GM12878 (cell line): ENCODE measurements at regions not wholly inside any gene's neighbourhood (a gene's known extent, or its start where the extent isn't known, plus 50 kb on each side); places are given as distances from the start of the nearest gene placed in this dataset.

Source experiments
- ATAC-seq: fragments of 200-7000 bp; cut with Tn5 transposase; 3 replicates; pipeline ENCODE4 v1.9.1; 2020; ENCODE audit warnings: mild to moderate bottlenecking, moderate library complexity
- BruUV-seq: library from RNA; stranded (reverse); fragments of 400-500 nt; replicated peaks from 2 replicates; lab custom pipeline; 2021; lab: Mats Ljungman, UMichigan
- CTCF ChIA-PET: fragments of 300-600 bp; sonication (Branson Sonifier 250); formaldehyde crosslinking; extraction: SDS; loops from one replicate; lab custom pipeline; 2021; ENCODE audit warnings: inconsistent platforms; lab: Yijun Ruan, JAX
- POLR2A ChIA-PET: fragments of 350-600 bp; formaldehyde crosslinking; extraction: SDS; loops from one replicate; lab custom pipeline; 2021; ENCODE audit warnings: inconsistent platforms; lab: Charles Lee
- RAD21 ChIA-PET: fragments of 300-600 bp; sonication (Branson Sonifier 250); formaldehyde crosslinking; loops from one replicate; lab custom pipeline; 2023; ENCODE audit warnings: antibody characterized with exemption; ENCODE audit not compliant: unreplicated experiment; lab: Charles Lee
- SMC1A ChIA-PET: fragments of 300-600 bp; sonication (Branson Sonifier 250); formaldehyde crosslinking; loops from one replicate; lab custom pipeline; 2023; ENCODE audit not compliant: unreplicated experiment, uncharacterized antibody; lab: Charles Lee
- DNase-seq: peaks from one replicate; pipeline ENCODE4 v3.0.0-alpha.2; 2011; ENCODE audit warnings: low read depth, low spot score
- FAIRE-seq: peaks from 3 replicates; lab custom pipeline; 2011; peaks lifted over from hg19 to GRCh38; lab: Jason Lieb, UNC
- H2AFZ ChIP-seq: 2 replicates; pipeline ENCODE4 v1.6.0; 2011; ENCODE audit warnings: low read depth, low read length, control low read depth; ENCODE audit not compliant: control insufficient read depth
- H3K27ac ChIP-seq: 2 replicates; pipeline ENCODE4 v1.5.1; 2011; ENCODE audit warnings: control low read depth; ENCODE audit not compliant: control insufficient read depth, insufficient read depth
- H3K27me3 ChIP-seq, 2 experiments: replicated peaks in 1 of 2; 2 replicates each; pipeline versions ENCODE4 v1.6.0 to v1.6.1; 2011; ENCODE audit warnings: low read length in 1 of 2; ENCODE audit not compliant: control insufficient read depth in 2 of 2, insufficient read depth in 2 of 2
- H3K36me3 ChIP-seq, 2 experiments: 2 replicates each; pipeline ENCODE4 v1.5.1; 2011; ENCODE audit warnings: low read length in 1 of 2; ENCODE audit not compliant: control insufficient read depth in 2 of 2, insufficient read depth in 2 of 2
- H3K4me1 ChIP-seq: 2 replicates; pipeline ENCODE4 v1.6.1; 2011; ENCODE audit warnings: mild to moderate bottlenecking, low read length, moderate library complexity, mixed read lengths; ENCODE audit not compliant: control insufficient read depth, insufficient read depth
- H3K4me2 ChIP-seq: 2 replicates; pipeline ENCODE4 v1.6.0; 2011; ENCODE audit warnings: control low read depth; ENCODE audit not compliant: control insufficient read depth, insufficient read depth
- H3K4me3 ChIP-seq: fragments of 200-600 bp; sonication (generic); 2 replicates; pipeline ENCODE4 v1.5.1; 2016
- H3K79me2 ChIP-seq: 2 replicates; pipeline ENCODE4 v1.6.0; 2011; ENCODE audit warnings: low read length; ENCODE audit not compliant: control insufficient read depth, insufficient read depth
- H3K9ac ChIP-seq: 2 replicates; pipeline ENCODE4 v1.8.0; 2011; ENCODE audit warnings: low read length, control low read depth, mixed read lengths; ENCODE audit not compliant: control insufficient read depth, insufficient read depth
- H3K9me3 ChIP-seq: replicated peaks from 3 replicates; pipeline ENCODE4 v1.5.1; 2011; ENCODE audit warnings: mild to moderate bottlenecking, low read length; ENCODE audit not compliant: control insufficient read depth, insufficient read depth
- H4K20me1 ChIP-seq: 2 replicates; pipeline ENCODE4 v1.6.0; 2011; ENCODE audit not compliant: control insufficient read depth, insufficient read depth
- BCL3 ChIP-seq: IDR thresholded peaks from 2 replicates; pipeline ENCODE4 v1.6.1; 2011; ENCODE audit warnings: borderline replicate concordance, low read depth, mild to moderate bottlenecking, moderate library complexity, low read length; ENCODE audit not compliant: insufficient read depth, poor library complexity, severe bottlenecking
- CHD1 ChIP-seq: IDR thresholded peaks from 2 replicates; pipeline ENCODE4 v1.6.1; 2012; ENCODE audit warnings: low read depth, low read length, improper control_type of control experiment
- FOXK2 ChIP-seq: fragments of 450-650 bp; IDR thresholded peaks from 2 replicates; pipeline ENCODE4 v1.6.1; 2017; ENCODE audit warnings: mild to moderate bottlenecking, moderate library complexity
- HSF1 ChIP-seq: fragments of 150-350 bp; IDR thresholded peaks from 2 replicates; pipeline ENCODE4 v1.6.1; 2014; ENCODE audit warnings: mild to moderate bottlenecking, low read depth, low read length
- JUNB ChIP-seq: IDR thresholded peaks from 2 replicates; pipeline ENCODE4 v1.6.1; 2016; ENCODE audit warnings: antibody characterized with exemption, mild to moderate bottlenecking
- NR2F1 ChIP-seq: fragments of 450-650 bp; conservative IDR thresholded peaks from 2 replicates; pipeline ENCODE4 v1.6.1; 2017; ENCODE audit warnings: mild to moderate bottlenecking
- PML ChIP-seq: IDR thresholded peaks from 2 replicates; pipeline ENCODE4 v1.6.1; 2012; ENCODE audit warnings: low read length, inconsistent platforms
- RBBP5 ChIP-seq: fragments of 200-600 bp; sonication (generic); conservative IDR thresholded peaks from 2 replicates; pipeline ENCODE4 v1.6.1; 2016
- RUNX3 ChIP-seq: IDR thresholded peaks from 2 replicates; pipeline ENCODE4 v1.6.1; 2012; ENCODE audit warnings: low read length, inconsistent platforms
- SIN3A ChIP-seq: IDR thresholded peaks from 2 replicates; pipeline ENCODE4 v1.6.1; 2012; ENCODE audit warnings: low read depth, low read length, improper control_type of control experiment
- SP1 ChIP-seq: IDR thresholded peaks from one replicate; pipeline ENCODE4 v1.6.1; 2011; ENCODE audit warnings: low read depth, low read length
- ZNF622 ChIP-seq: fragments of 450-650 bp; IDR thresholded peaks from 2 replicates; pipeline ENCODE4 v1.6.1; 2017; ENCODE audit warnings: mild to moderate bottlenecking, inconsistent platforms
- WGBS: methylation state at CpG from one replicate; pipeline ENCODE4 v1.1.6; 2016; ENCODE audit warnings: low lambda C conversion rate; ENCODE audit not compliant: insufficient replicate concordance, insufficient coverage; ENCODE audit errors: missing lambda C conversion rate; 5-methylcytosine and 5-hydroxymethylcytosine counted together
- in situ Hi-C: fragments of 300-500 bp; cut with MboI; formaldehyde crosslinking; loops from 9 replicates; pipeline ENCODE4 v1.14.3; 2018; ENCODE audit warnings: mixed read lengths
- intact Hi-C: fragments of 100-400 bp; cut with micrococcal nuclease; formaldehyde crosslinking; loops from one replicate; pipeline ENCODE4 v1.14.2; 2022; ENCODE audit not compliant: unreplicated experiment
- TF ChIP-seq, protein P1 (sequence below): IDR thresholded peaks from 2 replicates; pipeline ENCODE4 v1.6.1; 2012; ENCODE audit warnings: low read depth, low read length, improper control_type of control experiment

GRCh38 chr2:129187343-129187742 is 792.1 kb upstream of the RAB6C start:
- Histone ChIP-seq H2AFZ (no peak overlapping the region), H3K9ac (no peak overlapping the region), H3K4me3 (no peak overlapping the region), H3K27ac (no peak overlapping the region), H3K36me3 (no peaks in the 10 kb centered on the region)
- BruUV-seq = no TSS peak
- intact Hi-C loops = no loop called here
- ChIA-PET CTCF (no interaction called here), POLR2A (no interaction called here)
- FAIRE-seq = no peak
- TF ChIP-seq JUNB (no peak), SP1 (no peak)
- TF ChIP-seq, all 136 proteins: peak for 0
- SMC1A ChIA-PET = no interaction called here
- ATAC-seq (no peak), DNase-seq (no peak)
- H3K4me1 ChIP-seq = no peaks in the 10 kb centered on the region
- H3K27me3 ChIP-seq = no peaks in the 10 kb centered on the region
- H3K79me2 ChIP-seq = no peaks in the 10 kb centered on the region
- RAD21 ChIA-PET = no interaction called here
- no peaks in the 10 kb centered on the region for H3K9me3 ChIP-seq
- H4K20me1 ChIP-seq = no peaks in the 10 kb centered on the region
- in situ Hi-C loops = no loop called here
- no peak overlapping the region for H3K4me2 ChIP-seq
- WGBS = 21% methylated on average over 3 of the region's 3 CpGs

DNA sequence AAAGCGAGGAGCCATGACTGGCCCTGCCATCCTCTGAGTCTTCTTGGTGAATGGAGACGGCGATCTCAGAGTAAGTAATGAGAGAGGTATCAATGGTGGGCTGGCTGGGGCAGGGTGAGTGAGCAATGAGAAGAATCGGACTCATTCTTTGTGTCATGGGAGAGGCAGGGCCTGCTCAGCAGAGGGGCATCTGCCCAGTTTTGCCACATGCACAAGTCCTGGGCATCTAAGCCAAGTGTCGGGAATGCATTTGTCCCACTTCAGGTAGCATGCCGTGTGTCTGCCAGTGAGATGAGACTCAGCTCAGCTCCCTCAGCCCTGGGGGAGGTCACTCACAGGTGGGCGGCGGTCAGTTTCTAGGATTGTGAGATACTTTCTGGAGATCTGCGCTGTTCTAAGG is 791.0 kb upstream of the RAB6C start:
- ChIA-PET SMC1A (no interaction called here), CTCF (interaction anchor here (0.5 kb wide), 1 partner anchor 534 kb away, joined by 3 read pairs; no protein-coding TSS in a partner anchor), RAD21 (no interaction called here), POLR2A (no interaction called here)
- Histone ChIP-seq H3K9ac (no peak overlapping the region), H3K4me2 (no peak overlapping the region), H3K27ac (no peak overlapping the region), H3K79me2 (no peaks in the 10 kb centered on the region), H3K4me1 (no peaks in the 10 kb centered on the region), H2AFZ (no peak overlapping the region), H4K20me1 (no peaks in the 10 kb centered on the region), H3K4me3 (no peak overlapping the region), H3K27me3 (no peaks in the 10 kb centered on the region), H3K9me3 (no peaks in the 10 kb centered on the region), H3K36me3 (no peaks in the 10 kb centered on the region)
- intact Hi-C loops (no loop called here), in situ Hi-C loops (no loop called here)
- 43% methylated on average over 9 of the region's 9 CpGs for WGBS
- FAIRE-seq (no peak), DNase-seq (no peak), ATAC-seq (no peak)
- BruUV-seq = no TSS peak
- no peak for TF ChIP-seq FOXK2
- TF ChIP-seq CHD1 = no peak
- TF ChIP-seq SIN3A = no peak
- TF ChIP-seq NR2F1 = no peak
- no peak for TF ChIP-seq BCL3
- TF ChIP-seq HSF1 = no peak
- no peak for TF ChIP-seq PML
- no peak for TF ChIP-seq ZNF622
- TF ChIP-seq, protein P1, sequence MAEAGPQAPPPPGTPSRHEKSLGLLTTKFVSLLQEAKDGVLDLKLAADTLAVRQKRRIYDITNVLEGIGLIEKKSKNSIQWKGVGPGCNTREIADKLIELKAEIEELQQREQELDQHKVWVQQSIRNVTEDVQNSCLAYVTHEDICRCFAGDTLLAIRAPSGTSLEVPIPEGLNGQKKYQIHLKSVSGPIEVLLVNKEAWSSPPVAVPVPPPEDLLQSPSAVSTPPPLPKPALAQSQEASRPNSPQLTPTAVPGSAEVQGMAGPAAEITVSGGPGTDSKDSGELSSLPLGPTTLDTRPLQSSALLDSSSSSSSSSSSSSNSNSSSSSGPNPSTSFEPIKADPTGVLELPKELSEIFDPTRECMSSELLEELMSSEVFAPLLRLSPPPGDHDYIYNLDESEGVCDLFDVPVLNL = no peak
- no peak for TF ChIP-seq RUNX3
- no peak for TF ChIP-seq RBBP5
